GM19397 (cell line): ENCODE measurements at regions not wholly inside any gene's neighbourhood (a gene's known extent, or its start where the extent isn't known, plus 50 kb on each side); places are given as distances from the start of the nearest gene placed in this dataset.

ENCODE experiments used
- ATAC-seq: cut with Tn5 transposase; IDR thresholded peaks from one replicate; pipeline ENCODE4 v1.9.1; 2021; ENCODE audit warnings: mild to moderate bottlenecking, moderate library complexity; ENCODE audit not compliant: unreplicated experiment

- ATAC-seq: no peak
Measured at GRCh38 chrX:30951003-30951402, 61.9 kb upstream of the TAB3 start.

- no peak for ATAC-seq
Measured at GRCh38 chrX:30950391-30950790, 61.3 kb upstream of the TAB3 start.

GRCh38 chrX:30949554-30949953, 60.5 kb upstream of the TAB3 start:
- no peak for ATAC-seq

- ATAC-seq: no peak
Measured at GRCh38 chrX:30948626-30949025, 59.6 kb upstream of the TAB3 start.

GRCh38 chrX:30948051-30948450, 59.0 kb upstream of the TAB3 start:
- ATAC-seq: no peak

GRCh38 chrX:30943984-30944383, 54.9 kb upstream of the TAB3 start:
- no peak for ATAC-seq

GRCh38 chrX:30941898-30942297, 52.8 kb upstream of the TAB3 start:
- no peak for ATAC-seq

- no peak for ATAC-seq
Measured at GRCh38 chrX:30939928-30940327, 50.9 kb upstream of the TAB3 start.
